H9 (cell line): ENCODE measurements at regions not wholly inside any gene's neighbourhood (a gene's known extent, or its start where the extent isn't known, plus 50 kb on each side); places are given as distances from the start of the nearest gene placed in this dataset.

ENCODE experiments used
- DNase-seq: peaks from one replicate; pipeline ENCODE4 v3.0.0-alpha.2; 2017
- H2AFZ ChIP-seq: one replicate; pipeline ENCODE4 v1.6.1; 2013; ENCODE audit warnings: mild to moderate bottlenecking, low read length, control low read depth, moderate library complexity
- H2AK5ac ChIP-seq: 2 replicates; pipeline ENCODE4 v1.6.1; 2013; ENCODE audit warnings: low read length, control low read depth, mixed read lengths; ENCODE audit not compliant: insufficient read length
- H2BK120ac ChIP-seq: one replicate; pipeline ENCODE4 v1.6.1; 2013; ENCODE audit warnings: low read depth, mild to moderate bottlenecking, low read length, control low read depth, inconsistent platforms; ENCODE audit not compliant: poor library complexity, severe bottlenecking
- H2BK12ac ChIP-seq: 2 replicates; pipeline ENCODE4 v1.6.1; 2013; ENCODE audit warnings: low read length, control low read depth, mixed read lengths, low read depth; ENCODE audit not compliant: insufficient read length
- H2BK15ac ChIP-seq: 2 replicates; pipeline ENCODE4 v1.6.1; 2013; ENCODE audit warnings: low read depth, low read length, control low read depth
- H2BK20ac ChIP-seq: one replicate; pipeline ENCODE4 v1.6.1; 2013; ENCODE audit warnings: low read depth, mild to moderate bottlenecking, low read length, control low read depth, inconsistent platforms; ENCODE audit not compliant: poor library complexity, severe bottlenecking
- H2BK5ac ChIP-seq: 2 replicates; pipeline ENCODE4 v1.6.1; 2013; ENCODE audit warnings: low read length, control low read depth, mixed read lengths; ENCODE audit not compliant: insufficient read length
- H3K14ac ChIP-seq: 2 replicates; pipeline ENCODE4 v1.6.1; 2013; ENCODE audit warnings: low read length, control low read depth; ENCODE audit not compliant: insufficient read depth
- H3K18ac ChIP-seq: 2 replicates; pipeline ENCODE4 v1.6.1; 2013; ENCODE audit warnings: low read depth, mild to moderate bottlenecking, mixed read lengths, low read length, control low read depth; ENCODE audit not compliant: insufficient read length
- H3K23ac ChIP-seq: 2 replicates; pipeline ENCODE4 v1.6.1; 2013; ENCODE audit warnings: low read length, control low read depth, mixed read lengths, low read depth; ENCODE audit not compliant: insufficient read length
- H3K23me2 ChIP-seq: 2 replicates; pipeline ENCODE4 v1.6.1; 2013; ENCODE audit warnings: low read depth, mild to moderate bottlenecking, mixed read lengths, low read length, control low read depth; ENCODE audit not compliant: insufficient read length, poor library complexity, severe bottlenecking
- H3K27ac ChIP-seq: 2 replicates; pipeline ENCODE4 v1.5.1; 2013; ENCODE audit warnings: low read length, control low read depth, mixed read lengths, low read depth; ENCODE audit not compliant: insufficient read length
- H3K27me3 ChIP-seq: 2 replicates; pipeline ENCODE4 v1.6.1; 2013; ENCODE audit warnings: low read length, control low read depth, inconsistent platforms; ENCODE audit not compliant: insufficient read depth
- H3K4ac ChIP-seq: 2 replicates; pipeline ENCODE4 v1.6.1; 2013; ENCODE audit warnings: low read depth, mild to moderate bottlenecking, control low read depth, inconsistent platforms, low read length, moderate library complexity
- H3K4me1 ChIP-seq: 2 replicates; pipeline ENCODE4 v1.6.1; 2013; ENCODE audit warnings: low read length, control low read depth, inconsistent platforms; ENCODE audit not compliant: insufficient read depth
- H3K4me2 ChIP-seq: 2 replicates; pipeline ENCODE4 v1.6.1; 2013; ENCODE audit warnings: low read length, control low read depth, mixed read lengths; ENCODE audit not compliant: insufficient read length, insufficient read depth
- H3K56ac ChIP-seq: 2 replicates; pipeline ENCODE4 v1.6.1; 2013; ENCODE audit warnings: low read depth, mild to moderate bottlenecking, mixed read lengths, low read length, control low read depth; ENCODE audit not compliant: insufficient read length
- H3K79me1 ChIP-seq: 2 replicates; pipeline ENCODE4 v1.6.1; 2013; ENCODE audit warnings: low read depth, mild to moderate bottlenecking, moderate library complexity, low read length, control low read depth, inconsistent platforms; ENCODE audit not compliant: insufficient read depth, poor library complexity, severe bottlenecking
- H3K79me2 ChIP-seq: 2 replicates; pipeline ENCODE4 v1.6.1; 2013; ENCODE audit warnings: low read length, control low read depth, inconsistent platforms; ENCODE audit not compliant: insufficient read depth
- H3K9ac ChIP-seq: 2 replicates; pipeline ENCODE4 v1.6.1; 2013; ENCODE audit warnings: low read length, control low read depth, mixed read lengths; ENCODE audit not compliant: insufficient read length; ENCODE audit errors: extremely low read depth
- H3K9me3 ChIP-seq: one replicate; pipeline ENCODE4 v1.6.1; 2013; ENCODE audit warnings: low read depth, low read length, inconsistent platforms; ENCODE audit not compliant: control insufficient read depth
- H3T11ph ChIP-seq: one replicate; pipeline ENCODE4 v1.6.1; 2013; ENCODE audit warnings: mild to moderate bottlenecking, low read length, control low read depth, inconsistent platforms
- H4K20me1 ChIP-seq: one replicate; pipeline ENCODE4 v1.6.1; 2013; ENCODE audit not compliant: control insufficient read depth, insufficient read length, insufficient read depth
- H4K5ac ChIP-seq: 2 replicates; pipeline ENCODE4 v1.6.1; 2013; ENCODE audit warnings: low read depth, mild to moderate bottlenecking, mixed read lengths, low read length, control low read depth; ENCODE audit not compliant: insufficient read length
- H4K8ac ChIP-seq: replicated peaks from 2 replicates; pipeline ENCODE4 v1.6.1; 2013; ENCODE audit warnings: low read length, control low read depth, mixed read lengths, low read depth; ENCODE audit not compliant: insufficient read length
- H4K91ac ChIP-seq: 2 replicates; pipeline ENCODE4 v1.6.1; 2013; ENCODE audit warnings: low read depth, mild to moderate bottlenecking, moderate library complexity, mixed read lengths, low read length, control low read depth; ENCODE audit not compliant: insufficient read length
- H3K27ac Mint-ChIP-seq, 3 experiments: 2 replicates in 2 of 3; 3 replicates in 1 of 3; pipeline ENCODE4 v1.8.0; 2020 to 2021; ENCODE audit warnings: mixed read lengths in 3 of 3, mild to moderate bottlenecking in 1 of 3, moderate library complexity in 1 of 3
- H3K27me3 Mint-ChIP-seq: 2 replicates; pipeline ENCODE4 v1.8.0; 2021; ENCODE audit warnings: low read depth, mild to moderate bottlenecking, moderate library complexity, mixed read lengths
- H3K36me3 Mint-ChIP-seq, 3 experiments: 2 replicates in 2 of 3; 3 replicates in 1 of 3; pipeline ENCODE4 v1.8.0; 2020 to 2021; ENCODE audit warnings: low read depth in 3 of 3, mixed read lengths in 3 of 3; ENCODE audit not compliant: insufficient read depth in 1 of 3
- H3K4me1 Mint-ChIP-seq, 2 experiments: 2 replicates each; pipeline ENCODE4 v1.8.0; 2020; ENCODE audit warnings: mixed read lengths in 2 of 2
- H3K4me3 Mint-ChIP-seq, 2 experiments: 2 replicates in 1 of 2; 3 replicates in 1 of 2; pipeline ENCODE4 v1.8.0; 2020 to 2021; ENCODE audit warnings: mild to moderate bottlenecking in 2 of 2, mixed read lengths in 2 of 2, moderate library complexity in 1 of 2
- H3K9me3 Mint-ChIP-seq, 2 experiments: 2 replicates in 1 of 2; 3 replicates in 1 of 2; pipeline ENCODE4 v1.8.0; 2020; ENCODE audit warnings: mild to moderate bottlenecking in 2 of 2, mixed read lengths in 2 of 2, moderate library complexity in 1 of 2
- CTCF ChIP-seq: fragments of 200-600 bp; sonication (generic); conservative IDR thresholded peaks from 3 replicates; pipeline ENCODE4 v1.8.0; 2021; ENCODE audit warnings: antibody characterized with exemption, mild to moderate bottlenecking

- Histone ChIP-seq H2AK5ac (no peak overlapping the region), H4K5ac (no peak overlapping the region), H3K18ac (no peak overlapping the region), H2BK120ac (no peak overlapping the region), H3K9me3 (no peaks in the 10 kb centered on the region), H3K27me3 (no peaks in the 10 kb centered on the region), H3K23me2 (no peaks in the 10 kb centered on the region), H4K8ac (no peak overlapping the region), H2BK15ac (no peak overlapping the region), H3K14ac (no peak overlapping the region), H3K79me1 (no peaks in the 10 kb centered on the region), H3K23ac (no peak overlapping the region), H2BK20ac (no peak overlapping the region), H3K9ac (no peak overlapping the region), H2BK12ac (no peak overlapping the region), H3T11ph (no peak overlapping the region), H3K79me2 (no peaks in the 10 kb centered on the region), H2AFZ (no peak overlapping the region), H4K91ac (no peak overlapping the region), H3K56ac (no peak overlapping the region), H4K20me1 (no peaks in the 10 kb centered on the region), H3K27ac (no peak overlapping the region), H3K4me2 (no peak overlapping the region), H3K4me1 (no peaks in the 10 kb centered on the region), H2BK5ac (no peak overlapping the region), H3K4ac (no peak overlapping the region)
- peaks cover 2 to 3% of the 10 kb centered on the region in 2 experiments; a peak in 2 of 4 replicates for H3K4me1 Mint-ChIP-seq
- no peaks in the 10 kb centered on the region for H3K27me3 Mint-ChIP-seq
- H3K9me3 Mint-ChIP-seq, result no peaks in the 10 kb centered on the region
- no peak for DNase-seq
- TF ChIP-seq CTCF, result no peak
- no peak overlapping the region for H3K4me3 Mint-ChIP-seq
- H3K36me3 Mint-ChIP-seq, result no peaks in the 10 kb centered on the region
- no peak overlapping the region for H3K27ac Mint-ChIP-seq
These were observed 425.9 kb upstream of the DCN start for GRCh38 chr12:91608542-91608941.
